ENCODE measurements at regions not wholly inside any gene's neighbourhood (a gene's known extent, or its start where the extent isn't known, plus 50 kb on each side); places are given as distances from the start of the nearest gene placed in this dataset.

- no peak for DNase-seq (ENCODE audit: low read depth)
Measured at GRCh38 chr9:86659413-86660046, 287.8 kb downstream of the GAS1 start.

GRCh38 chr9:86655147-86655546 is 292.2 kb downstream of the GAS1 start:
- DNase-seq (ENCODE audit: low read depth) = no peak

- no peak for DNase-seq (ENCODE audit: low read depth)
Measured at GRCh38 chr9:86653466-86653865, 293.8 kb downstream of the GAS1 start.

GRCh38 chr9:86652736-86653135 is 294.6 kb downstream of the GAS1 start:
- no peak for DNase-seq (ENCODE audit: low read depth)

- no peak for DNase-seq (ENCODE audit: low read depth)
Measured at GRCh38 chr9:86649913-86650312, 295.7 kb upstream of the TUT7 start.

- no peak for DNase-seq (ENCODE audit: low read depth)
Measured at GRCh38 chr9:86648828-86649170, 294.6 kb upstream of the TUT7 start.

GRCh38 chr9:86648156-86648827 is 294.1 kb upstream of the TUT7 start:
- no peak for DNase-seq (ENCODE audit: low read depth)

- no peak for DNase-seq (ENCODE audit: low read depth)
Measured at GRCh38 chr9:86645303-86645702, 291.1 kb upstream of the TUT7 start.

- DNase-seq (ENCODE audit: low read depth) = no peak
Measured at GRCh38 chr9:86644675-86645034, 290.4 kb upstream of the TUT7 start.

GRCh38 chr9:86643946-86644674 is 289.9 kb upstream of the TUT7 start:
- DNase-seq (ENCODE audit: low read depth) = no peak

- no peak for DNase-seq (ENCODE audit: low read depth)
Measured at GRCh38 chr9:86642721-86643120, 288.5 kb upstream of the TUT7 start.

GRCh38 chr9:86641970-86642369 is 287.8 kb upstream of the TUT7 start:
- DNase-seq (ENCODE audit: low read depth) = no peak

- no peak for DNase-seq (ENCODE audit: low read depth)
Measured at GRCh38 chr9:86639899-86640379, 285.7 kb upstream of the TUT7 start.

GRCh38 chr9:86639287-86639686 is 285.1 kb upstream of the TUT7 start:
- DNase-seq (ENCODE audit: low read depth) = no peak

- DNase-seq (ENCODE audit: low read depth) = no peak
Measured at GRCh38 chr9:86638109-86638508, 283.9 kb upstream of the TUT7 start.

- no peak for DNase-seq (ENCODE audit: low read depth)
Measured at GRCh38 chr9:86637515-86637914, 283.3 kb upstream of the TUT7 start.

- no peak for DNase-seq (ENCODE audit: low read depth)
Measured at GRCh38 chr9:86636519-86636918, 282.3 kb upstream of the TUT7 start.

- DNase-seq (ENCODE audit: low read depth) = no peak
Measured at GRCh38 chr9:86636038-86636437, 281.8 kb upstream of the TUT7 start.

- DNase-seq (ENCODE audit: low read depth) = no peak
Measured at GRCh38 chr9:86634501-86634900, 280.3 kb upstream of the TUT7 start.

- DNase-seq (ENCODE audit: low read depth) = no peak
Measured at GRCh38 chr9:86633945-86634344, 279.7 kb upstream of the TUT7 start.

- DNase-seq (ENCODE audit: low read depth) = no peak
Measured at GRCh38 chr9:86632537-86632936, 278.3 kb upstream of the TUT7 start.

GRCh38 chr9:86629530-86629929 is 275.3 kb upstream of the TUT7 start:
- DNase-seq (ENCODE audit: low read depth) = no peak

GRCh38 chr9:86626802-86627201 is 272.6 kb upstream of the TUT7 start:
- no peak for DNase-seq (ENCODE audit: low read depth)
